ENCODE measurements at regions not wholly inside any gene's neighbourhood (a gene's known extent, or its start where the extent isn't known, plus 50 kb on each side); places are given as distances from the start of the nearest gene placed in this dataset.

GRCh38 chr2:187878112-187878511, 323.9 kb upstream of the TFPI start:
- ATAC-seq (ENCODE audit: insufficient read depth, low FRiP score) = no peak
- no peak for DNase-seq
- TF ChIP-seq, protein P1, sequence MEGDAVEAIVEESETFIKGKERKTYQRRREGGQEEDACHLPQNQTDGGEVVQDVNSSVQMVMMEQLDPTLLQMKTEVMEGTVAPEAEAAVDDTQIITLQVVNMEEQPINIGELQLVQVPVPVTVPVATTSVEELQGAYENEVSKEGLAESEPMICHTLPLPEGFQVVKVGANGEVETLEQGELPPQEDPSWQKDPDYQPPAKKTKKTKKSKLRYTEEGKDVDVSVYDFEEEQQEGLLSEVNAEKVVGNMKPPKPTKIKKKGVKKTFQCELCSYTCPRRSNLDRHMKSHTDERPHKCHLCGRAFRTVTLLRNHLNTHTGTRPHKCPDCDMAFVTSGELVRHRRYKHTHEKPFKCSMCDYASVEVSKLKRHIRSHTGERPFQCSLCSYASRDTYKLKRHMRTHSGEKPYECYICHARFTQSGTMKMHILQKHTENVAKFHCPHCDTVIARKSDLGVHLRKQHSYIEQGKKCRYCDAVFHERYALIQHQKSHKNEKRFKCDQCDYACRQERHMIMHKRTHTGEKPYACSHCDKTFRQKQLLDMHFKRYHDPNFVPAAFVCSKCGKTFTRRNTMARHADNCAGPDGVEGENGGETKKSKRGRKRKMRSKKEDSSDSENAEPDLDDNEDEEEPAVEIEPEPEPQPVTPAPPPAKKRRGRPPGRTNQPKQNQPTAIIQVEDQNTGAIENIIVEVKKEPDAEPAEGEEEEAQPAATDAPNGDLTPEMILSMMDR (IDR thresholded peaks at IDR 0.05; ENCODE audit: control extremely low read depth, extremely low read depth) = no peak

DNA sequence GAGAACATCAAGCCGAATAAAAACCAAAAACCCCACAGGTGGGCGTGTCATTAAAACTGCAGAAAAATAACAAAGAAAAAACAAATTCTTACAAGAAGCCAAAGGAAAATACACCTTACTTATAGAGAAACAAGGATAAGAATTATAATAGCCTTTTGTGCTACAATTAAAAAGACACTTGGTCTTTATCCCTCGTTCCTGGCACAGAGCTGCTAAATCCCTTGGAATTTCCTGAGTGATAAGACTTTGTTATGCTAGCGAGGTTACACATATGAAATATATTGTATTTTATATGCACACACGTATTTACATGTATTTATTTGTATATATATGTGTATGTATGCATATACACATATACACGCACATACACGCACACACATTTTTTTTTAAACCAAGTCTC, 325.3 kb upstream of the TFPI start:
- H3K9ac ChIP-seq (ENCODE audit: insufficient read depth in 1 of 2, low read length in 2 of 2) = no peak overlapping the region
- no peaks in the 10 kb centered on the region for H3K9me3 ChIP-seq (ENCODE audit: control insufficient read depth in 4 of 4, insufficient read depth in 3 of 4, low read length in 3 of 4)
- ATAC-seq (ENCODE audit: insufficient read depth, low FRiP score) (no peak), DNase-seq (no peak)
- no peaks in the 10 kb centered on the region for H3K27me3 ChIP-seq (ENCODE audit: control insufficient read depth in 3 of 3, insufficient read depth in 3 of 3, low read length in 2 of 3)
- H3K4me3 ChIP-seq = no peak overlapping the region
- no peaks in the 10 kb centered on the region for H3K36me3 ChIP-seq (ENCODE audit: control insufficient read depth in 4 of 4, insufficient read depth in 4 of 4, low read length in 4 of 4)
- H3K27ac ChIP-seq (ENCODE audit: low read depth in 1 of 2, low read length in 1 of 2) = no peak overlapping the region
- TF ChIP-seq, protein P1 (IDR thresholded peaks at IDR 0.05; ENCODE audit: control extremely low read depth, extremely low read depth) = no peak
- WGBS, 2 donors = 77 to 81% methylated on average over 7 of the region's 7 CpGs
- peaks cover 0 to 25% (median 2%) of the 10 kb centered on the region in 5 donors for H3K4me1 ChIP-seq (ENCODE audit: control insufficient read depth in 5 of 5, insufficient read depth in 5 of 5, low read length in 5 of 5)

More at GRCh38 chr2:187878112-187878511, 323.9 kb upstream of the TFPI start:
- Histone ChIP-seq H3K4me3 (no peak overlapping the region), H3K4me1 (ENCODE audit: control insufficient read depth in 5 of 5, insufficient read depth in 5 of 5, low read length in 5 of 5) (peaks cover 0 to 27% (median 4%) of the 10 kb centered on the region in 5 donors), H3K27ac (ENCODE audit: low read depth in 1 of 2, low read length in 1 of 2) (no peak overlapping the region), H3K27me3 (ENCODE audit: control insufficient read depth in 3 of 3, insufficient read depth in 3 of 3, low read length in 2 of 3) (no peaks in the 10 kb centered on the region), H3K9me3 (ENCODE audit: control insufficient read depth in 4 of 4, insufficient read depth in 3 of 4, low read length in 3 of 4) (no peaks in the 10 kb centered on the region), H3K36me3 (ENCODE audit: control insufficient read depth in 4 of 4, insufficient read depth in 4 of 4, low read length in 4 of 4) (no peaks in the 10 kb centered on the region), H3K9ac (ENCODE audit: insufficient read depth in 1 of 2, low read length in 2 of 2) (no peak overlapping the region)
- WGBS, 2 donors = 86 to 93% methylated on average over 1 of the region's 1 CpG

DNA sequence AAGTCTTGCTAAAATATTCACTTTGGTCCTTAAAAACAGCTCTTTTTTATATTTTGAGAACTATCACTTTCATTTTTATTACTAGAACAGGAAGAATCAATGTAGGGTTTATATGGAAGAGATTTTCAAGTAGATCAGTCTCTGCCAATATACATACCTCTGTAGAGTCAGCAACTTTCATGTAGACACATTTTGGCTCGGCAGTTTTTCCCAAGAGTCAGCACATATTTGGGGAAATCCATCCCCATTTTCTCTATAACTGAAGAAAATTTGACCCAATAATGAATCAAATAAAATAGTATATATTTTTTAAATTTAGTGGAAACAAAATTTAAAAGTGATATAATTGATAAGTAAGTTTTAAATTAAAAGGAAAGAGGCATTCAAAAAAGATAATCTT, 329.8 kb upstream of the TFPI start:
- Histone ChIP-seq H3K9ac (ENCODE audit: insufficient read depth in 1 of 2, low read length in 2 of 2) (no peak overlapping the region), H3K4me1 (ENCODE audit: control insufficient read depth in 5 of 5, insufficient read depth in 5 of 5, low read length in 5 of 5) (no peaks in the 10 kb centered on the region), H3K27me3 (ENCODE audit: control insufficient read depth in 3 of 3, insufficient read depth in 3 of 3, low read length in 2 of 3) (no peaks in the 10 kb centered on the region), H3K36me3 (ENCODE audit: control insufficient read depth in 4 of 4, insufficient read depth in 4 of 4, low read length in 4 of 4) (no peaks in the 10 kb centered on the region), H3K27ac (ENCODE audit: low read depth in 1 of 2, low read length in 1 of 2) (no peak overlapping the region), H3K9me3 (ENCODE audit: control insufficient read depth in 4 of 4, insufficient read depth in 3 of 4, low read length in 3 of 4) (no peaks in the 10 kb centered on the region), H3K4me3 (no peak overlapping the region)
- TF ChIP-seq, protein P1 (IDR thresholded peaks at IDR 0.05; ENCODE audit: control extremely low read depth, extremely low read depth) = no peak
- no peak for DNase-seq
- 83 to 87% methylated on average over 1 of the region's 1 CpG for WGBS, 2 donors
- no peak for ATAC-seq (ENCODE audit: insufficient read depth, low FRiP score)

- 62 to 86% methylated on average over 2 of the region's 2 CpGs for WGBS, 2 donors
- DNase-seq (no peak), ATAC-seq (ENCODE audit: insufficient read depth, low FRiP score) (no peak)
- H3K4me3 ChIP-seq = no peak overlapping the region
- no peaks in the 10 kb centered on the region for H3K36me3 ChIP-seq (ENCODE audit: control insufficient read depth in 4 of 4, insufficient read depth in 4 of 4, low read length in 4 of 4)
- no peak overlapping the region for H3K27ac ChIP-seq (ENCODE audit: low read depth in 1 of 2, low read length in 1 of 2)
- no peak overlapping the region for H3K9ac ChIP-seq (ENCODE audit: insufficient read depth in 1 of 2, low read length in 2 of 2)
- no peaks in the 10 kb centered on the region for H3K4me1 ChIP-seq (ENCODE audit: control insufficient read depth in 5 of 5, insufficient read depth in 5 of 5, low read length in 5 of 5)
- TF ChIP-seq, protein P1 (IDR thresholded peaks at IDR 0.05; ENCODE audit: control extremely low read depth, extremely low read depth) = no peak
- no peaks in the 10 kb centered on the region for H3K27me3 ChIP-seq (ENCODE audit: control insufficient read depth in 3 of 3, insufficient read depth in 3 of 3, low read length in 2 of 3)
- H3K9me3 ChIP-seq (ENCODE audit: control insufficient read depth in 4 of 4, insufficient read depth in 3 of 4, low read length in 3 of 4) = no peaks in the 10 kb centered on the region
These were observed 336.5 kb upstream of the TFPI start for GRCh38 chr2:187890690-187891089.

Data from lung (tissue), 11 donors.